ENCODE measurements at regions not wholly inside any gene's neighbourhood (a gene's known extent, or its start where the extent isn't known, plus 50 kb on each side); places are given as distances from the start of the nearest gene placed in this dataset.

- no peak for DNase-seq
These were observed 857.4 kb upstream of the HTR2C start for GRCh38 chrX:113726466-113726865.

GRCh38 chrX:113726009-113726408, 857.9 kb upstream of the HTR2C start:
- DNase-seq: no peak

DNA sequence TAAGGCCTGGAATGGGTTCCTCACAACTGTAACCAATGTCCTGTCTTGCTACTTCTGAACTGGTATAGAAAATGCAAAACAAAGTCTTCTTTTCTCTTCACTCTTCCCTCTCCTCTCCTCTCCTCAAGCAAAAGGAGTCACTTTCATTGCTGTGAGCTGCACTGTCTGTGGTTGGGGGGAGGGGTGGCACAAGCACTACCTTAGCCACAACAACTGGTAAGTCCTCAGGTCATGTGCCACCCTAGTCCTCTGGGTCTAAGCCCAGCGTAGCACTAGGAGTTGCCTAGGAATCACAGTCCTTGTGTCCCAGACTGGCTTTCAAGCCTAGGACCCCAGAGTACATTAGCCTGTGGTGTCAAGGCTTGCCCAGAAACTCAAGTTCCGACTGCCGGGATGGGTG, 859.3 kb upstream of the AMOT start:
- DNase-seq: no peak

DNA sequence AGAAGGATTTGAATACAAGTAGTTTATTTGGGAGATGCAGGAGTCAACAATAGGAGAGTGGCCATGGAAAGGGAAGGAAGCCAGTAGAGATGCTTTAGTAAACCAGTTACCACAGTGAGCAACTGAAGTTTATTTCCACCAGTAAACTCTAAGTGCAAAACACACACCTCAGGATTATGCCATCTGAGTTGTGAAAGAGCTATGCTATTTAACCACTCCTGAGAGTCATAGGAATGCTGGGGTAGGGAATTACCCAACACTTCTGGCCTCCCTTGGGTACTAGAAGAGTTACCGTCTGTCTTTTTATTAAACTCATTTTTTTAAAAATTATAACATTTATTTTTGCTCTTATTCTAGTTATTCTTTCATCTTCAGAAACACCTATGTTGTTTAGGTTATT, 834.6 kb upstream of the AMOT start:
- no peak for DNase-seq

GRCh38 chrX:113651306-113651705, 810.7 kb upstream of the AMOT start:
- DNase-seq: no peak

DNA sequence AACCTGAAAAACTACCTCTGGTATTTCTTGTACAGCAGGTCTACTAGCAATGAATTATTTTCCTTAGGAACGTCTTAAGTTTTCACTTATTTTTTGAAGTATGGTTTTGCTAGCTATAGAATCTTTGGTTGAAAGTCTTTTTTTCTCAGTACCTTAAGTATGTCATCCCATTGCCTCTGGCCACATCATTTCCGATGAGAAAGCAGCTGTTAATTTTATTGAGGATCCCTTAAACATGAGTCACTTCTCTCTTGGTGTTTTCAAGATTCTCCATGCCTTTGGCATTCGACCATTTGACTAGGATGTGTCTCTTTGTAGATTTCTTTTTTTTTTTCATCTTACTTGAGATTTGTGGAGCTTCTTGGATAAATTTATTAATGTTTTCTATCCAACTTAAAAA, 803.8 kb upstream of the AMOT start:
- no peak for DNase-seq

DNA sequence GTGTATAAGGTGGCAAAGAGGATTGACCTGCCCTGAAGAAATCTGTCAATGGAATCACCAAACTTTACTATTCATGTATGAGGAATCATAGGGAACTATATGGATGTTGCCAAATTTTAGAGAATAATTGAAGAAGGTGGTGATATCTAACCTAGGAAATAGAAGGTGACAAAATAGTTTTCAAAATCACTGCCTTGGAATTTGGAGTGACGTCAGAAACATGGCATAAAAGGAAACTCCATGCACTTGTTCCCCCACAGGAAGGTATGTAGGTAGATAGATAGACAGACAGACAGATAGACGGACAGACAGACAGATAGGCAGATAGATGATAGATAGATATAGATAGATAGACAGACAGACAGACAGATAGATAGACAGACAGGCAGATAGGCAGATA, 793.9 kb upstream of the AMOT start:
- no peak for DNase-seq

- DNase-seq: no peak
These were observed 788.7 kb upstream of the AMOT start for GRCh38 chrX:113629326-113629725.

GRCh38 chrX:113594123-113594841, 753.7 kb upstream of the AMOT start:
- DNase-seq: no peak

GRCh38 chrX:113586281-113586898, 745.8 kb upstream of the AMOT start:
- no peak for DNase-seq

DNA sequence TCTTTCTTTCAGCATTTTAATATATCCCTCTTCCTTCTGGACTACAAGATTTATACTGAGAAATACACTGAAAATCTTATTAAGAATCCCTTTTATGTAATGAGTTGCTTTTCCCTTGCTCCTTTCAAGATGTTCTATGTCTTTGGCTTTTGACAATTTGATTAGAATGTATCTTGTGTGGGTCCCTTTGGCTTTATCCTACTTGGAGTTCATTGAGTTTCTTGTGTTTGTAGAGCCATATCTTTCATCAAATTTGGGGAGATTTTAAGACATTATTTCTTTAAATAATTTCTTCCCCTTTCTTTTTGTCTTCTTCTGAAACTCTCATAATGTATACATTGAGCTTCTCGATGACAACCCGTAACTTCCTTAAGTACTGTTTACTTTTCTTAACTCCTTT, 739.9 kb upstream of the AMOT start:
- DNase-seq: no peak

- no peak for DNase-seq
These were observed 717.9 kb upstream of the AMOT start for GRCh38 chrX:113558576-113558975.

DNA sequence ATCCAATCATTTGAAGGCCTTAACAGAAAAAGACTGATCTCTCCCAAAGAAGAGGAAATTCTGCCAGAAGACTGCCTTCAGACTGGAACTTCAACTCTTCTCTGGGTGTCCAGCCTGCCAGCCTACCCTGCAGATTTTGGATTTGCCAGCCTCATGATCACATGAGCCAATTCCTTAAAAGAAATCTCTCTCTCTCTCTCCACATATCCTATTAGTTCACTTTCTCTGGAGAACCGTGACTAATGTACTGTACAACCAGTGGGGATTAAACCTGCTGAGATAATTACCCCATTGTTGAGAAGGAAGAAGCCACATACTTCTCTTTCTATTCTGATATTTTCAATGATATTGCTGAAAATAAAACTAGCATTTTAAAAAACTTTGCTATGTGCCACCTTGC, 711.3 kb upstream of the AMOT start:
- no peak for DNase-seq

DNA sequence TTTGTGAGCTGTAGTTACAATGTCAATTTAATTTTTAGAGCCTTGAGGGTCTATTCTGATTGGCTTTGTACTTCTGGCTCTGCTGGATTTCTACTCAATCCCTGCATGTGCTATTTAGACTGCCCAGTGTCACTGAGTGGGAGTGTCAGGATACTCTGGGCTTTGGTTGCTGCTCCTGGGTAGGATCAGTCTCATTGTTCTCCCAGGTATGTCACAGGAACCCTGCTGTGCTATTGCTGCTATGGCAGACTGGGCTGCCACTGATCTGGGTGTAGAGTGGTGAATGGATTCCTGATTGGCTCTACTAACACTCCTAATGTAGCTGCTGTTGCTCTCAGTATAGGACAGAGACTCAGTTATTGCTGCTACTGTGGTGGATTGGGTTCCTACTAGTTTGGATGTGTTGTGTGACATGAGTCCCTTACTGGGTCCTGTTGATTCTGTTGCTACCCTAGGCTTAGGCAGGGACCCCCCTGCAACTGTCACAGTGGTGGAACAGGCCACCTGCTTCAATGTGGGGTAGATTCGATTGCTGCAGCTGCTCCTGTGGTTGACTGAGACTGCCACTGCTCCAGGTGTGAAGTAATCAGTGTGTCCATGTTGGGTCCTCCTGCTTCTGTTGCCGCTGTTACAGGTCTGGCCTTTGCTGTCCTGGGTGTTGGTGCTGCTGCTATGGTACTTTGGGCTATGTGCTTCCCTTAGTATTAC, 707.8 kb upstream of the AMOT start:
- no peak for DNase-seq

- no peak for DNase-seq
These were observed 704.4 kb upstream of the AMOT start for GRCh38 chrX:113545040-113545439.

DNA sequence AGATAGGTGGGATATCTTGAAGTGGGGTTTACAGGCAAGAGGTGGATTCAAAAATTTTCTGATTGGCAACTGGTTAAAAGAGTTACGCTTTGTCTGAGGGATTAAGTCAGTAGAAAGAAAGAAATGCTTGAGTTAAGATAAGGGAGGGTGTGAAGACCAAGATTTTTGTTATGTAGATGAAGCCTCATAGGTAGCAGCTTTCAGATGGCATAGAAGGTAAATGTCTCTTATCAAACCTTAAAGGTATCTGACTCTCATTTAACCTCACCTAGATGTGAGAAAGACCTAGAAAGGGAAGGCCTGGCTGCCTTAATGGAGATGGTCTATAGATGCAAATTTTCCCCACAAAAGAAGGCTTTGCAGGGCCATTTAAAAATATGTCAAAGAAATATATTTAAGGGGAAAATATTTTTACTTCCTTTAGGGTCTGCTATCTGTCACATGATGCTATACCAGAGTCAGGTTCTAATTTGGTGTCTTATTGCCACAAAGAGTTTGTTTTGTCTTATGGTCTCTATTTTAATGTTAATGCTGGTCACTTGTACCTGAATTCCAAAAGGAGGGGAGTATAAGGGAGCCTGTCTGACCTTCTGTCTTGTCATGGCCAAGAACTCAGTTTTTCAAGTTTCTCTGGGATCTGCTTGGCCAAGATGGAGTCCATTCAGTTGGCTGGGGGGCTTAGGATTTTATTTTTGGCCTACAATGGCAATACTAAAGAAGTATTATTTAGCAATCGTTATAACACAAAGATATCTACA, 699.1 kb upstream of the AMOT start:
- no peak for DNase-seq

DNA sequence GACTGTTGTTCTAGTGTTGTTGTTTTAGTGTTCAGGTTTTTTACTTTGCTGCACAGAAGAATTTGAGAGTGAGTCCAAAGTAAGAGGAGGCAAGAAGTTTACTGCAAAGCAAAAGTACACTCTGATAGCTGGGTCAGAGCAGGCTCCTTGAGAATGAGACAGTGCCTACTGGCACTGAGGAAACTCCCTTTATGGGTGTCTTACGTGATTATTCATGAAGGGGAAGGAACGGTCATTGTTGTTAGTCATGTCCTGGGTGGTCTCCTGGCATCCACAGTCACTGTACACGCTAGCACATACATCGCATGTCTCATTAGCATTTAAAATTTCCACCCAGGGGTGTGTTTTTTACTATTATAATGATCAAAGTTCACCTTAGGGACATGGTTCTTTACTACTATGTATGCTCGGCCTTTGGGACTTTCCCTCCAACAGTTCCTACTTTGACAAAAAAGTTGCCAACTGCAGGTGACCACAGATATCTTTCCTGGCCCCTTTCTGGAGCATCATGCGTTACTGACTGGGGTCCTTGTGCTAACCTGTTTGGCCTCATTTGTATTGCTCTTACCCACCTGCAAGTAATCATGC, 688.9 kb upstream of the AMOT start:
- no peak for DNase-seq

DNA sequence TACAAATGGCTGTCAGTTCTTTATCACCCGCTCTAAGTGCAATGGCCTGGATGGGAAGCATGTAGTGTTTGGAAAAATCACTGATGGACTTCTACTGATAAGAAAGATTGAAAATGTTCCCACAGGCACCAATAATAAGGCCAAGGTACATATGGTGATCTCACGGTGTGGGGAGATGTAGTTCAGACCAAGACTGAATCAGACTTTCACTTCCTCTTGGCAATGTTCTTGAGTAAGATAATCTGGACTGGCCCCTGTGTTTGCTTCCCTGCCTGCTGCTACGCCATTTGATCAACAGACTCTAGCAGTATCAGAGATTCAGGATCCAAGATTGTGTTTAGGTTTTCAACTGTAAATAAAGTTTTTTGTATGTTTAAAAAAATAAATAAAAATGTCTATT, 682.2 kb upstream of the AMOT start:
- DNase-seq: no peak

GRCh38 chrX:113514906-113515305, 674.3 kb upstream of the AMOT start:
- no peak for DNase-seq

DNA sequence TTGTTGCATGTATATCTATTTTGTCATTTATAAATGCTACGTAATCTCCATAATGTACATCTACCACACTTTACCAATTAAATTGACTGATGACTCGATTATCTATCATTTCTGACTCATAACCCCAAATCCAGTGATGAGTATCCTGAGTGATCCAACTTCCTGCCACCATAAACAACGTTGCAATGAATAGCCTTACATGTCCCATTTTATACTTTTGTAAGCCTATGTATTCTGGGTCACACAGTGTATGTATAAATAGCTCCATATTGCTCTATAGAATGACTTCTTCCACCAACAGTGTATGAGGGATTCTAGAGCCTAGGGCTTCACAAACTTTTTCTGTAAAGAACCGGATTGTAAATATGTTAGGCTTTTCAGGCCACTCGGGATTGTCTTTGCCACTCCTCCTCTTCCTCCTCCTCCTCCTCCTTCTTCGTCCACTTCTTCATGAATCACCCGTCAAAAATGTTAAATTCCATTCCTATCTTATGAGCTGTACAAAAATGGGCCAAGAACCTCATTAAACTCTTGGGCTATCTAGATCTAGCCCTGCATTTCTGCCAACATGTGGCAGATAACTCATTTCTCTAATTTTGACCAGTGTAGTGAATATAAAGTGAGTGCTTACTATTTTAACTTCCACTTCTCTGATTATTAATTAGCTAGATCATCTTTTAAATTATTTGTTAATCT, 672.2 kb upstream of the AMOT start:
- DNase-seq: no peak

GRCh38 chrX:113510586-113510985, 670.0 kb upstream of the AMOT start:
- no peak for DNase-seq

- no peak for DNase-seq
These were observed 652.3 kb upstream of the AMOT start for GRCh38 chrX:113492895-113493294.

DNA sequence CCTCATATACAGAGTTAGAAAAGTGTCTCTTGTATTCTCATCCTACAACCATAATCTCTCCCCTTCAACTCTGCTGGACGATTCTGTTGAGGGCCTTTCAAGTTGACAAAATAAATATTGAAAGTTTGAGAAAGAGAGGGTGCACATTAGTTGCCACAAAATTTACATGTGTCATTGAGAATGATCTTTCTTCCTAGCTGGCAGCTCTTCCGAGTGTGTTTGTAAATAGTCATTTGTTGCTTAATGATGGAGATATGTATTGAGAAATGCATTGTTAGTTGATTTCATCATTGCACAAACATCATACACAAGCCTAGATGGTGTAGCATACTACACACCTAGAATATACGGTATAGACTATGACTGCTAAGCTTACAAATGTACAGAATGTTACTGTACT, 632.8 kb upstream of the AMOT start:
- no peak for DNase-seq
